Karpas-422 (cell line): ENCODE measurements at regions not wholly inside any gene's neighbourhood (a gene's known extent, or its start where the extent isn't known, plus 50 kb on each side); places are given as distances from the start of the nearest gene placed in this dataset.

Experiments
- DNase-seq: peaks from one replicate; pipeline ENCODE4 v3.0.0-alpha.2; 2015
- H2AFZ ChIP-seq: fragments of 200-600 bp; sonication (generic); 2 replicates; pipeline ENCODE4 v1.6.1; 2014; ENCODE audit warnings: antibody characterized with exemption, low read length, mixed read lengths
- H3K27ac ChIP-seq: fragments of 200-600 bp; sonication (generic); 2 replicates; pipeline ENCODE4 v1.5.1; 2014; ENCODE audit warnings: mild to moderate bottlenecking, low read length, moderate library complexity
- H3K27me3 ChIP-seq: fragments of 200-600 bp; sonication (generic); 2 replicates; pipeline ENCODE4 v1.6.1; 2014; ENCODE audit warnings: low read length, mixed read lengths
- H3K36me3 ChIP-seq: fragments of 200-600 bp; sonication (generic); 2 replicates; pipeline ENCODE4 v1.6.1; 2014; ENCODE audit warnings: low read length, mixed read lengths; ENCODE audit not compliant: insufficient read depth
- H3K4me1 ChIP-seq: fragments of 200-600 bp; sonication (generic); 2 replicates; pipeline ENCODE4 v1.6.1; 2014; ENCODE audit warnings: mild to moderate bottlenecking, low read length, mixed read lengths
- H3K4me2 ChIP-seq: fragments of 200-600 bp; sonication (generic); 2 replicates; pipeline ENCODE4 v1.6.1; 2014; ENCODE audit warnings: low read length, low read depth, mild to moderate bottlenecking; ENCODE audit not compliant: poor library complexity, severe bottlenecking
- H3K4me3 ChIP-seq: fragments of 200-600 bp; sonication (generic); 2 replicates; pipeline ENCODE4 v1.5.1; 2014; ENCODE audit warnings: mild to moderate bottlenecking, antibody characterized with exemption, low read length, mixed read lengths
- H3K79me2 ChIP-seq: fragments of 200-600 bp; sonication (generic); 2 replicates; pipeline ENCODE4 v1.6.1; 2014; ENCODE audit warnings: mild to moderate bottlenecking, low read length, mixed read lengths
- H3K9ac ChIP-seq: fragments of 200-600 bp; sonication (generic); 2 replicates; pipeline ENCODE4 v1.6.0; 2014; ENCODE audit warnings: low read length
- H3K9me2 ChIP-seq: fragments of 200-600 bp; sonication (generic), shearing (Covaris generic); replicated peaks from 2 replicates; pipeline ENCODE4 v1.6.0; 2014; ENCODE audit warnings: mild to moderate bottlenecking, low read length, moderate library complexity; ENCODE audit not compliant: insufficient read depth
- H3K9me3 ChIP-seq: fragments of 300-700, 200-600 bp; sonication (generic); 2 replicates; pipeline ENCODE4 v1.6.1; 2014; ENCODE audit warnings: low read length, mixed read lengths
- H4K20me1 ChIP-seq: fragments of 200-600 bp; sonication (generic); 2 replicates; pipeline ENCODE4 v1.6.1; 2014; ENCODE audit warnings: mild to moderate bottlenecking, antibody characterized with exemption, low read length, low read depth; ENCODE audit not compliant: insufficient read depth

DNA sequence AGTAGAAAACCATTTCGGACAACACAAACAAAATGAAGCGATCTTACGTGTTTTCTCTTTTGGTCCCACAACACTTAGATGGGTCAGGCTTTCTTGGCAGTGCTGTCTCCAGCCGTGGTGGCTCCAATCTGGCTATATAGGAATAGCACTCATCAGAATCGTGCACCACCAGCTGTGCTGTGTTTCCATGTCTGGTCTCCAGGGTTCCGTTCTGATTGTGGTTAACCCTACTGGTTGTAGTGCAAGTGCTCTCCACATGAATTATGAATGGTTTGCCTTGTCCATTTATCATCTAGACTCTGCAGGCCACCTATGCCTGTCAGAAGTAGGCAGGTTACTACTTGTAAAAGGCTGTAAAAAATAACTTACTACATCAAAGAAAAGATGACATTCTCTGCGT, 536.3 kb downstream of the IQCM start:
- no peaks in the 10 kb centered on the region for H3K27me3 ChIP-seq
- no peak overlapping the region for H3K4me2 ChIP-seq
- no peak overlapping the region for H3K9ac ChIP-seq
- no peaks in the 10 kb centered on the region for H4K20me1 ChIP-seq
- no peaks in the 10 kb centered on the region for H3K36me3 ChIP-seq
- H3K27ac ChIP-seq: no peak overlapping the region
- no peak for DNase-seq
- no peak overlapping the region for H2AFZ ChIP-seq
- no peak overlapping the region for H3K4me3 ChIP-seq
- no peaks in the 10 kb centered on the region for H3K79me2 ChIP-seq
- peaks cover 2% of the 10 kb centered on the region; the same call in 1 of the 2 replicates for H3K9me3 ChIP-seq
- H3K4me1 ChIP-seq: no peaks in the 10 kb centered on the region
- no peaks in the 10 kb centered on the region; the same call in 1 of the 2 replicates for H3K9me2 ChIP-seq

DNA sequence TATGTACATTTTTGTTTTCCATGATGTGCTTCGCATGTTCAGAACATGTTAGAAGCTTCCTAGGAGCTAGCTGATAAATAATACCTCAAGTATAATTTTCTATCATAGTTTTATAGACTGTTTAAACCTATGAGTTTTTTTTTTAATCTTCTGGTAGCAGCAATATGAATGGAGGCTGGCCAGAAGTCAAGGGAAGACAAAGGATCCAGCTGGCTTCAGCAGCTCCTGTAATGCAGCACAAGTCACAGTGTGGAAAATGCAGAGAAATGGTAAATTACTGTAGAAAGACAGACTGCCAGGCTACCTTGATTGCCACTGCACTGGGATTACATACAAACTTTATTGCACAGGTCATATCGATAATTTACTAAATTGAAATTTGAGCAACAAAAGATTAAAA, 537.9 kb downstream of the IQCM start:
- Histone ChIP-seq H3K4me1 (no peaks in the 10 kb centered on the region), H3K9ac (no peak overlapping the region), H3K27me3 (no peaks in the 10 kb centered on the region), H3K36me3 (no peaks in the 10 kb centered on the region), H3K4me2 (no peak overlapping the region), H2AFZ (no peak overlapping the region), H3K79me2 (no peaks in the 10 kb centered on the region), H3K27ac (no peak overlapping the region), H4K20me1 (no peaks in the 10 kb centered on the region), H3K9me3 (0 out of 2 replicates have a peak, but pooled peaks cover 2% of the 10 kb centered on the region), H3K9me2 (no peaks in the 10 kb centered on the region; the same call in 1 of the 2 replicates), H3K4me3 (no peak overlapping the region)
- DNase-seq: no peak

DNA sequence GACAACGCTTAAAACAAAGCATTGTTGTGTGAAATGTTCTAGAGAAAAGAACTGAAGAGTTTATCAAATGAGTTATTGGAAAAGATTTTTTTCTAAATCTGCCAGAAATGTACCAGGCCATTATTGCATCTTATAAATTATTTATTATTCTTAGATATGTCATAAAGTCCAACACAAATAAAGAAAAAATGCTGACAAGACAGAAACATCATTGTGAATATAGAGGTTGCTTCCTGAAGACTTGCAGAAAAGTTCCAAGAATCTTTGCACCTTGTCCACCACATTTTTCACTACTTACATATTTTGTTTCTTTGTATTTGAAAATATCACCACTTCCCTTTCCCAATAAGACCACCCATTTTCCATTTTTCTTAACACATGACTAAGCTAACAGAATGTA, 545.8 kb downstream of the IQCM start:
- Histone ChIP-seq H3K27me3 (no peaks in the 10 kb centered on the region), H3K9me2 (no peaks in the 10 kb centered on the region), H4K20me1 (no peaks in the 10 kb centered on the region), H3K9me3 (no peaks in the 10 kb centered on the region), H2AFZ (no peak overlapping the region), H3K9ac (no peak overlapping the region), H3K27ac (no peak overlapping the region), H3K4me3 (no peak overlapping the region), H3K79me2 (no peaks in the 10 kb centered on the region), H3K4me2 (no peak overlapping the region), H3K36me3 (no peaks in the 10 kb centered on the region), H3K4me1 (no peaks in the 10 kb centered on the region)
- no peak for DNase-seq

DNA sequence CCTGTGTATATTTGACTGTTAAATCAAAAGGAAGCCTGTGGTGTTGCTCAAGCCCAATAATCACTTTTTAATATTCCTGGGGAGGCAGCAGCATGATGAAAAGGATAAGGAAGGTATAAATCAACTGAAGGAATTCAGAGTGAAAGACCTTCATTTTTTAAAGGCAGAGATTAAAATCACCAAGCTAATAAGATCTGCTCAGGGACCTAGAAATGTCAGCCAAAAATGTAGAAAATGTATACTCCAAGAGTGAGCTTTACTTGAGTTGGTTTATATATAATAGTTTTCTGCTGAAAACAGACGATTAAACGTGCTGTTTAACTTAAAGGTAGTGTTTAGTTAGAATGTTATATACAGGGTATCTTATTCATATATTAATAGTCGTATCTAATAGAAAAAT, 549.3 kb downstream of the IQCM start:
- no peaks in the 10 kb centered on the region for H3K36me3 ChIP-seq
- H3K79me2 ChIP-seq: no peaks in the 10 kb centered on the region
- no peaks in the 10 kb centered on the region for H3K27me3 ChIP-seq

DNA sequence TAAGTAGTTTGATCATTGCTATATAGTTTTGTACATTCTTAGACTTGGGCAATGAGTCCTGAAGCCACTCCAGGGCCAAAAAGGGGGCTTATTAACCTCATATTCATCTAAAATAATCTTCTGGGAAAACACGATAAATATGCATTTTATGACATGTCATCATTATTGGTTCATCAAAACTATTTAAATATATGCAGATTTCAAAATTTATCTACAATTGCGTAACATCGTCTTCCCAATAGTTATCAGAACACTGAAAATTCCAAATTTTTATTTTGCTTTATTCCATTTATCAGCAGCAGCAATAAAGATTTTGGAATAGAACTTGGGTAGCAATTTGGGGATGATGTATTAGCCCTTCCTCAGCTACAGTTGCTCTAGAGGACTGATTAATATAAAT, 550.0 kb downstream of the IQCM start:
- no peak overlapping the region for H2AFZ ChIP-seq
- no peaks in the 10 kb centered on the region for H3K36me3 ChIP-seq
- no peaks in the 10 kb centered on the region for H3K4me1 ChIP-seq
- no peaks in the 10 kb centered on the region for H3K9me2 ChIP-seq
- no peaks in the 10 kb centered on the region for H3K79me2 ChIP-seq
- no peaks in the 10 kb centered on the region for H3K27me3 ChIP-seq
- no peak overlapping the region for H3K4me3 ChIP-seq
- H3K9ac ChIP-seq: no peak overlapping the region
- H4K20me1 ChIP-seq: no peaks in the 10 kb centered on the region
- no peak overlapping the region for H3K4me2 ChIP-seq
- H3K9me3 ChIP-seq: no peaks in the 10 kb centered on the region
- no peak for DNase-seq
- no peak overlapping the region for H3K27ac ChIP-seq

More for the DNA sequence above, 549.3 kb downstream of the IQCM start:
- Histone ChIP-seq H3K9me3 (no peaks in the 10 kb centered on the region), H4K20me1 (no peaks in the 10 kb centered on the region), H3K4me3 (no peak overlapping the region), H3K27ac (no peak overlapping the region), H2AFZ (no peak overlapping the region), H3K4me1 (no peaks in the 10 kb centered on the region), H3K9ac (no peak overlapping the region), H3K4me2 (no peak overlapping the region), H3K9me2 (no peaks in the 10 kb centered on the region)
- no peak for DNase-seq

DNA sequence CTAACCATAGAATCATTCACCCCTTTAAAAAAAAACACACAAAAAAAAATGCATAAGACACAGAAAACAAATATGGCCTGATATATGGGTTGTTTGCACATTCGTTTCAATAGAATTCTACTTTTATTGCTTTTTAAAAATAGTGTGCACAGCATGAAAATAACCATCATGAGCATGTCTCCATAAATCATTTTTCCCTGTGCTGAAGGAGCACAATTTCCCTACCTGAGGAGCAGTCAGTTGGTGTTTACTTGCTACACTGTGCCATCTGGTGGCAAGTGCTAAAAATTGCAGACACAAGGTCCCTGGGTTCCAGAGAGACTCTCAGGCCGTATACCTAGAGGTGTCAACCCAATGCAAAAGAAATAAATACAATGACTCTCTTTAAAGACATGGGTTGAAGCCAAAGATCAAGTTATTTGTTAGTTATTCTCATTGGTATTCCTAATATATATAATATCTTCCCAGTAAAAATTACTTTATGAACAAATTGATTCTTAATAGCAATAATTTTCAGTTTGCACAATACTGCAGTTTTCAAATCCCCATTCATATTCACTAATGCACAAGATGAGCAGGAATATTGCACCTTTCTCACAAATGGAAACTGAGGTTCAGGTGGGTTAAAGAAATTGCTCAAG, 551.4 kb downstream of the IQCM start:
- no peak overlapping the region for H2AFZ ChIP-seq
- no peaks in the 10 kb centered on the region for H4K20me1 ChIP-seq
- H3K4me1 ChIP-seq: no peaks in the 10 kb centered on the region
- no peaks in the 10 kb centered on the region for H3K79me2 ChIP-seq
- DNase-seq: peak; percentile 84
- no peak overlapping the region for H3K27ac ChIP-seq
- H3K4me2 ChIP-seq: no peak overlapping the region
- no peaks in the 10 kb centered on the region for H3K9me3 ChIP-seq
- H3K4me3 ChIP-seq: no peak overlapping the region
- no peaks in the 10 kb centered on the region for H3K9me2 ChIP-seq
- H3K9ac ChIP-seq: no peak overlapping the region
- H3K27me3 ChIP-seq: no peaks in the 10 kb centered on the region
- no peaks in the 10 kb centered on the region for H3K36me3 ChIP-seq

DNA sequence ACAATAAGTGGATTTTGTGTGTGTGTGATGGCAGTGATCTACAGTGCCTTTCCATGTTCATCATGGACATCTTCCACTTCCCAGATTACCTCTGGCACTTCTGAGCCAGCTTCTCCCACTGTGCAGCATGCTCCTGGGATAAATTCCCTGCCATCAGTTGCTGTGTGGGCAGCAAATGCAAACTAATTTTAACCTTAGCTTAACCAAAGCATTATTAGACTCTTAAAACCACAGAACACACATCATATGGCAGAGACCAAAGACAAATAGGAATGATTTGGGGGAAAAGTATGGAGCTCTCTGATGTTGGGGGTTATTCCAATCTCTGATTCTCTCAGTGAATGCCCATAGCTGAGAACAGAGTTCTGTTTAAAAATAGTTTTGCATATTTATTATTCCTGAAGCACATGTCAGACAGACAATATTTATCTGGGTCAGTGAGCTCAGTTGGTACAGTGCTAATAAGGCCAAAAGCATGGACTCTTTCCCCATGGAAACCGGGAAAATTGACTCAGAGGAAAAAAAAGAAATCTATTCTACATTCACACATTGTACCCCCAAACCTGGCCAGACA, 567.4 kb downstream of the IQCM start:
- Histone ChIP-seq H3K27me3 (no peaks in the 10 kb centered on the region), H3K9me2 (0 out of 2 replicates have a peak, but pooled peaks cover 2% of the 10 kb centered on the region), H3K36me3 (no peaks in the 10 kb centered on the region), H3K4me2 (no peak overlapping the region), H3K9ac (no peak overlapping the region), H2AFZ (no peak overlapping the region), H3K9me3 (peaks cover 6% of the 10 kb centered on the region; the same call in 1 of the 2 replicates), H3K27ac (no peak overlapping the region), H4K20me1 (no peaks in the 10 kb centered on the region), H3K4me1 (no peaks in the 10 kb centered on the region), H3K4me3 (no peak overlapping the region), H3K79me2 (no peaks in the 10 kb centered on the region)
- DNase-seq: no peak

DNA sequence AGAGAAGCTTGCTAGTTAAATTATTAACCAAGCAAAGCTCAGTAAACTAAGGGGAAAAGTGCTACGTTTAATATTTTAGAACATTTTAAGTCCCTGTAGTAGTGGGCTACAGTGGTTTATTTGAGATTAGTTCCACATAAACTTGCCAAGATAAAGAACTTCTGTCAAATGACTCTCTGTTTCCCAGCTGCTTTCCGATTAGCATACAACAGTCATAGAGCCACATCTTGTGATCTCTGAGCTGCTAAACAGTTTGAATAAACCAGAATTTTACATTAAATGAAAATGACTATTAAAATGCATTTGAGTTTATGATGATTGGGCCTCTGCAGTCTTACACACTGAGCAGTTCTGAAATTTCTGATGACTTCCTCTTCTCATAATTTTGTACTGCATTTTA, 568.5 kb downstream of the IQCM start:
- no peaks in the 10 kb centered on the region for H3K36me3 ChIP-seq
- H3K4me1 ChIP-seq: no peaks in the 10 kb centered on the region
- no peaks in the 10 kb centered on the region for H3K27me3 ChIP-seq
- peaks cover 7% of the 10 kb centered on the region; the same call in 1 of the 2 replicates for H3K9me3 ChIP-seq
- H3K79me2 ChIP-seq: no peaks in the 10 kb centered on the region
- no peak overlapping the region for H3K27ac ChIP-seq
- H3K9me2 ChIP-seq: 0 out of 2 replicates have a peak, but pooled peaks cover 2% of the 10 kb centered on the region
- DNase-seq: no peak
- H2AFZ ChIP-seq: no peak overlapping the region
- no peaks in the 10 kb centered on the region for H4K20me1 ChIP-seq
- no peak overlapping the region for H3K4me3 ChIP-seq
- no peak overlapping the region for H3K4me2 ChIP-seq
- no peak overlapping the region for H3K9ac ChIP-seq
